ENCODE measurements at regions not wholly inside any gene's neighbourhood (a gene's known extent, or its start where the extent isn't known, plus 50 kb on each side); places are given as distances from the start of the nearest gene placed in this dataset.

DNA sequence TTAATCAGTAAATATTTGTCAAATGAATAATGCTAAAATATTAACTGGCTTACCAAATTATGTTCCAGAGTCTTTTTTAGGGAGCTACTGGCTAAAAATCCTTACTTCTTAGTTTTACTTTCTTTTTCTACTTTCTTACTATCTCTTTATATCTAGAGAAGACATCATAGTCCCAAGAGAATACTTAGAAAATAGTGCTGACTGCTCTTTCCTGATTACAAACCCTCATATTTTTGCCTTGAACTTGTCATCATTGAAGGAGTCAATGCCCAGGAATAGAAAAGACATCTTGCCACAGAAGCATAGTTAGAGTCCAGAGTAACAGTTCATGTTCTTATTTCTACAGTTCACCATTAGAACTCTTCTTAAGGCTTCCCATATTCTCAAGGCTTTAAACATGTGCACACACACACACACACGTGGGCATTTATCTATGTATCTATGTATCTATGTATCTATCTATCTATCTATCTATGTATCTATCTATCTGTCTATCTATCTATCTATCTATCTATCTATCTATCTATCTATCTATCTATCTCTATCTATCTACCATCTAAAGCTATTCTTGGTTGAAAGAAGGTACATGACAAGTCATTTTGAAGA is 654.3 kb downstream of the ANXA1 start:
- TF ChIP-seq, protein P1, sequence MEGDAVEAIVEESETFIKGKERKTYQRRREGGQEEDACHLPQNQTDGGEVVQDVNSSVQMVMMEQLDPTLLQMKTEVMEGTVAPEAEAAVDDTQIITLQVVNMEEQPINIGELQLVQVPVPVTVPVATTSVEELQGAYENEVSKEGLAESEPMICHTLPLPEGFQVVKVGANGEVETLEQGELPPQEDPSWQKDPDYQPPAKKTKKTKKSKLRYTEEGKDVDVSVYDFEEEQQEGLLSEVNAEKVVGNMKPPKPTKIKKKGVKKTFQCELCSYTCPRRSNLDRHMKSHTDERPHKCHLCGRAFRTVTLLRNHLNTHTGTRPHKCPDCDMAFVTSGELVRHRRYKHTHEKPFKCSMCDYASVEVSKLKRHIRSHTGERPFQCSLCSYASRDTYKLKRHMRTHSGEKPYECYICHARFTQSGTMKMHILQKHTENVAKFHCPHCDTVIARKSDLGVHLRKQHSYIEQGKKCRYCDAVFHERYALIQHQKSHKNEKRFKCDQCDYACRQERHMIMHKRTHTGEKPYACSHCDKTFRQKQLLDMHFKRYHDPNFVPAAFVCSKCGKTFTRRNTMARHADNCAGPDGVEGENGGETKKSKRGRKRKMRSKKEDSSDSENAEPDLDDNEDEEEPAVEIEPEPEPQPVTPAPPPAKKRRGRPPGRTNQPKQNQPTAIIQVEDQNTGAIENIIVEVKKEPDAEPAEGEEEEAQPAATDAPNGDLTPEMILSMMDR (IDR thresholded peaks at IDR 0.05; ENCODE audit: insufficient read depth, low read length, poor library complexity, severe bottlenecking) = no peak
- TF ChIP-seq EZH2phosphoT487 (conservative IDR thresholded peaks at IDR 0.05; ENCODE audit: low read length) = no peak

All from SU-DHL-6 (cell line).